ENCODE measurements at regions not wholly inside any gene's neighbourhood (a gene's known extent, or its start where the extent isn't known, plus 50 kb on each side); places are given as distances from the start of the nearest gene placed in this dataset.

DNA sequence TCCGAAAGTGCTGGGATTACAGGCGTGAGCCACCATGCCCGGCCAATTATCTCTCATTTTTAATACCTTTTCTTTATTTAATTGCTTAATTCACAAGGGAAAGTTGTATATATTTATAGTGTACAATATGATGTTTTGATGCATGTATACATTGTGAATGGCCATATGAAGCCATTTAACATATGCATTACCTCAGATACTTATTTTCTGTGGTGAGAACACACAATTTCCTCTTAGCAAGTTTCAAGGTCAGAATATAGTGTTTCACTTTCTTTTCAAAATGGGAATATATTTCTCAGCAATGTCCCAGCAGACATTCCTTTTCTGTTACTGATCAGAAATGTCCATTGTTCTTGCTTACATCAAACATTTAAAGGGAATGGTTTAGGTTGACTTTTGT lies 1596.3 kb downstream of the MAT2B start (continued):
- TF ChIP-seq, protein P1, sequence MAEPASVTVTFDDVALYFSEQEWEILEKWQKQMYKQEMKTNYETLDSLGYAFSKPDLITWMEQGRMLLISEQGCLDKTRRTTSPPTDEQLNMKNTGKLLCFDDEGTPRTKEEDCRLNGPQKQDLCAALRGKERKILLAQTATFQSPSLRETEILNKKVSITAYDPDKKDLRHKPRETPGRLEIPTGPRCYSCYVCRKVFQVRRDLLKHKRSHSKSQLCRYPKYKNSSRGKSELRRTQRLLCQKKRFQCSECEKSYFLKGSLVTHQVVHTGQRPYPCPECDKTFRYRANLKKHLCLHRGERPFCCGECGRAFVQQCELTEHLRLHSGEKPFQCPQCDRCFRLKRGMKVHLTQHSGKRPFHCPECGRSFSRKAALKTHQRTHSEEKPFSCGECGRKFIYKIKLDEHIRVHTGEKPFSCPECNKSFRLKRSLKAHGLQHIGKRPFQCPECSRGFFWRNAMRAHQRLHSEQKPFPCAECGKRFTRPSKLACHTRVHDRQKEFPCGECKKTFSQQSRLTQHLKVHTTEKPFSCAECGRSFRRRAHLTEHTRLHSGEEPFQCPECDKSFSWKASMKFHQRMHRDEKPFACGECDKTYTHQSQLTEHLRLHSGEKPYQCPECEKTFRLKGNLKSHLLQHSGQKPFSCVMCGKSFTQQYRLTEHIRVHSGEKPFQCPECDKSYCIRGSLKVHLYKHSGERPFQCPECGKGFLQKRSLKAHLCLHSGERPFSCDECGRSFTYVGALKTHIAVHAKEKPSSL (CRISPR knock-in tag; conservative IDR thresholded peaks at IDR 0.05) = no peak

DNA sequence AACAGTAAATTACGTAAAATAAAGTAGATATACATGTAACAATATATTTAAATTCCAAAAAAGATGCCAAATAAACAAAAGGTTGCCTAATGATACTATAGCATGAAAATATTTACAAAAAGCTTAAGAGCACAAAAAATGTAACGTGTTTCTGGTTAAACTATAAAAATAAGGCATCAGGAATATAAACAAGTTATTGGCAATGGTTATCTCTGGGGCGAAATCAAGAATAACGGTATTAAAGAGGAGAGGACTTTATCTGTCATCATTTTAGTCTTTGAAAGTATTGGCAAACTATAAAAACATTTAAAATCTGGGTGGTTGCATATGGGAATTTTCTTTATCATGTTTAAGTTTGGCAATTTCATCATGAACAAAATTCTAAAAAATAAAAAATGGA lies 1599.2 kb downstream of the MAT2B start:
- CTCF ChIA-PET = no interaction called here
- no peak for TF ChIP-seq MXD4 (CRISPR knock-in tag; IDR thresholded peaks at IDR 0.05; ENCODE audit: borderline replicate concordance)
- no peak for TF ChIP-seq ELF4 (CRISPR knock-in tag; IDR thresholded peaks at IDR 0.05; ENCODE audit: low read depth)
- no peak for TF ChIP-seq IRF2 (CRISPR knock-in tag; IDR thresholded peaks at IDR 0.05; ENCODE audit: borderline replicate concordance, low read depth)
- H3K4me1 Mint-ChIP-seq = no peaks in the 10 kb centered on the region
- ATAC-seq = no peak
- H3K4me3 Mint-ChIP-seq = no peak overlapping the region
- no peak overlapping the region for H3K27ac Mint-ChIP-seq
- POLR2A ChIA-PET = no interaction called here
- DNase-seq (ENCODE audit: low spot score) = no peak
- no peaks in the 10 kb centered on the region for H3K27me3 Mint-ChIP-seq (ENCODE audit: low read depth)
- peaks cover 13% of the 10 kb centered on the region for H3K36me3 Mint-ChIP-seq
- peaks cover 14% of the 10 kb centered on the region for H3K9me3 Mint-ChIP-seq

DNA sequence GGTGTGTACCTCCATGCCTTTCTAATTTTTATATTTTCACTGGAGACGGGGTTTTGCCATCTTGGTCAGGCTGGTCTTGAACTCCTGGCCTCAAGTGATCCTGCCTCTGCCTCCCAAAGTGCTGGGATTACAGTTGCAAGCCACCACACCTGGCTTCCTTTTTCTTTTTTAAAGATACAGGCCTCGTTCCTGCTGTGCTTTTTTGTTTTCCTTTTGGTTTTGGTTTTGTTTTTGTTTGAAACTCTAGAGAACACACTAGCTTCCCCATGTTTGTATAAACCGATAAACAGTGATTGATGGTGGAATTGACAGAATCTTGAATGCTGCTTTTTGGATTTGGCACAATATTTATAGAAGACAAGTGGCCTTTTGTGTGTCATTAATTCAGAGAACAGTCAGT lies 1603.4 kb downstream of the MAT2B start:
- ATAC-seq (no peak), DNase-seq (ENCODE audit: low spot score) (no peak)
- H3K9me3 Mint-ChIP-seq = no peaks in the 10 kb centered on the region
- no peaks in the 10 kb centered on the region for H3K27me3 Mint-ChIP-seq (ENCODE audit: low read depth)
- CTCF ChIA-PET = no interaction called here
- POLR2A ChIA-PET = no interaction called here
- no peaks in the 10 kb centered on the region for H3K36me3 Mint-ChIP-seq
- H3K4me3 Mint-ChIP-seq = no peak overlapping the region
- no peaks in the 10 kb centered on the region for H3K4me1 Mint-ChIP-seq
- no peak for TF ChIP-seq TEAD1 (CRISPR knock-in tag; IDR thresholded peaks at IDR 0.05)
- TF ChIP-seq, protein P2, sequence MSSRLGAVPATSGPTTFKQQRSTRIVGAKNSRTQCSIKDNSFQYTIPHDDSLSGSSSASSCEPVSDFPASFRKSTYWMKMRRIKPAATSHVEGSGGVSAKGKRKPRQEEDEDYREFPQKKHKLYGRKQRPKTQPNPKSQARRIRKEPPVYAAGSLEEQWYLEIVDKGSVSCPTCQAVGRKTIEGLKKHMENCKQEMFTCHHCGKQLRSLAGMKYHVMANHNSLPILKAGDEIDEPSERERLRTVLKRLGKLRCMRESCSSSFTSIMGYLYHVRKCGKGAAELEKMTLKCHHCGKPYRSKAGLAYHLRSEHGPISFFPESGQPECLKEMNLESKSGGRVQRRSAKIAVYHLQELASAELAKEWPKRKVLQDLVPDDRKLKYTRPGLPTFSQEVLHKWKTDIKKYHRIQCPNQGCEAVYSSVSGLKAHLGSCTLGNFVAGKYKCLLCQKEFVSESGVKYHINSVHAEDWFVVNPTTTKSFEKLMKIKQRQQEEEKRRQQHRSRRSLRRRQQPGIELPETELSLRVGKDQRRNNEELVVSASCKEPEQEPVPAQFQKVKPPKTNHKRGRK (CRISPR knock-in tag; IDR thresholded peaks at IDR 0.05; ENCODE audit: borderline replicate concordance) = no peak
- no peak overlapping the region for H3K27ac Mint-ChIP-seq

DNA sequence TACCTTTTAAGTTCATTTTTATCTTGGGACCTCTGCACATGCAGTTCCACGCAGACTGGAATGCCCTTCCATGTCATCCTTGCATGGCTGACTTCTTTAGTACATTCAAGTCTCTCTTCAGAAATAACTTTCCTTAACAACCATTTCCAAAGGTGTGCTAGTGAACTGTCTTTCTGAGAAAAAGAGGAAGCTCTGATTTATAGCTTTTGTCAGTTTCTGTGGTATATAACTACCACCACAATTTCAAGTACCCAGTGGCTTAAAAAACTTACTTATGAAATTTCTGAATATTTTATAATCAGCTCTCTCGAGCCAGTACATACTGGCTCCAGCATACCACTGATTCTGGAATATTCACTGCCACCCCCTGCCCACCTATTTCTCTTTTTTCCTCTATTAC lies 1613.8 kb downstream of the MAT2B start:
- POLR2A ChIA-PET = no interaction called here
- no peaks in the 10 kb centered on the region for H3K4me1 Mint-ChIP-seq
- CTCF ChIA-PET = no interaction called here

More for the DNA sequence above, 1613.8 kb downstream of the MAT2B start:
- H3K4me3 Mint-ChIP-seq = no peak overlapping the region
- TF ChIP-seq PRRX2 (CRISPR knock-in tag; IDR thresholded peaks at IDR 0.05) (no peak), SMAD4 (CRISPR knock-in tag; IDR thresholded peaks at IDR 0.05) (no peak), HMGA2 (CRISPR knock-in tag; IDR thresholded peaks at IDR 0.05) (no peak), ELF4 (CRISPR knock-in tag; IDR thresholded peaks at IDR 0.05; ENCODE audit: low read depth) (no peak), SMAD3 (CRISPR knock-in tag; IDR thresholded peaks at IDR 0.05; ENCODE audit: borderline replicate concordance) (no peak), ZNF671 (CRISPR knock-in tag; IDR thresholded peaks at IDR 0.05) (no peak), ESRRA (CRISPR knock-in tag; IDR thresholded peaks at IDR 0.05; ENCODE audit: borderline replicate concordance) (no peak), NR3C1 (CRISPR knock-in tag; conservative IDR thresholded peaks at IDR 0.05; ENCODE audit: low read depth) (no peak), NFYB (CRISPR knock-in tag; conservative IDR thresholded peaks at IDR 0.05; ENCODE audit: low read depth) (no peak), TP53 (CRISPR knock-in tag; IDR thresholded peaks at IDR 0.05) (no peak), RORB (CRISPR knock-in tag; IDR thresholded peaks at IDR 0.05) (no peak), ZBTB21 (CRISPR knock-in tag; IDR thresholded peaks at IDR 0.05; ENCODE audit: borderline replicate concordance) (no peak), ZNF423 (CRISPR knock-in tag; IDR thresholded peaks at IDR 0.05) (no peak)
- TF ChIP-seq, protein P3, sequence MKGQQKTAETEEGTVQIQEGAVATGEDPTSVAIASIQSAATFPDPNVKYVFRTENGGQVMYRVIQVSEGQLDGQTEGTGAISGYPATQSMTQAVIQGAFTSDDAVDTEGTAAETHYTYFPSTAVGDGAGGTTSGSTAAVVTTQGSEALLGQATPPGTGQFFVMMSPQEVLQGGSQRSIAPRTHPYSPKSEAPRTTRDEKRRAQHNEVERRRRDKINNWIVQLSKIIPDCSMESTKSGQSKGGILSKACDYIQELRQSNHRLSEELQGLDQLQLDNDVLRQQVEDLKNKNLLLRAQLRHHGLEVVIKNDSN (CRISPR knock-in tag; IDR thresholded peaks at IDR 0.05) = no peak
- TF ChIP-seq, protein P4, sequence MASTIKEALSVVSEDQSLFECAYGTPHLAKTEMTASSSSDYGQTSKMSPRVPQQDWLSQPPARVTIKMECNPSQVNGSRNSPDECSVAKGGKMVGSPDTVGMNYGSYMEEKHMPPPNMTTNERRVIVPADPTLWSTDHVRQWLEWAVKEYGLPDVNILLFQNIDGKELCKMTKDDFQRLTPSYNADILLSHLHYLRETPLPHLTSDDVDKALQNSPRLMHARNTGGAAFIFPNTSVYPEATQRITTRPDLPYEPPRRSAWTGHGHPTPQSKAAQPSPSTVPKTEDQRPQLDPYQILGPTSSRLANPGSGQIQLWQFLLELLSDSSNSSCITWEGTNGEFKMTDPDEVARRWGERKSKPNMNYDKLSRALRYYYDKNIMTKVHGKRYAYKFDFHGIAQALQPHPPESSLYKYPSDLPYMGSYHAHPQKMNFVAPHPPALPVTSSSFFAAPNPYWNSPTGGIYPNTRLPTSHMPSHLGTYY (CRISPR knock-in tag; IDR thresholded peaks at IDR 0.05) = no peak
- TF ChIP-seq, protein P5, sequence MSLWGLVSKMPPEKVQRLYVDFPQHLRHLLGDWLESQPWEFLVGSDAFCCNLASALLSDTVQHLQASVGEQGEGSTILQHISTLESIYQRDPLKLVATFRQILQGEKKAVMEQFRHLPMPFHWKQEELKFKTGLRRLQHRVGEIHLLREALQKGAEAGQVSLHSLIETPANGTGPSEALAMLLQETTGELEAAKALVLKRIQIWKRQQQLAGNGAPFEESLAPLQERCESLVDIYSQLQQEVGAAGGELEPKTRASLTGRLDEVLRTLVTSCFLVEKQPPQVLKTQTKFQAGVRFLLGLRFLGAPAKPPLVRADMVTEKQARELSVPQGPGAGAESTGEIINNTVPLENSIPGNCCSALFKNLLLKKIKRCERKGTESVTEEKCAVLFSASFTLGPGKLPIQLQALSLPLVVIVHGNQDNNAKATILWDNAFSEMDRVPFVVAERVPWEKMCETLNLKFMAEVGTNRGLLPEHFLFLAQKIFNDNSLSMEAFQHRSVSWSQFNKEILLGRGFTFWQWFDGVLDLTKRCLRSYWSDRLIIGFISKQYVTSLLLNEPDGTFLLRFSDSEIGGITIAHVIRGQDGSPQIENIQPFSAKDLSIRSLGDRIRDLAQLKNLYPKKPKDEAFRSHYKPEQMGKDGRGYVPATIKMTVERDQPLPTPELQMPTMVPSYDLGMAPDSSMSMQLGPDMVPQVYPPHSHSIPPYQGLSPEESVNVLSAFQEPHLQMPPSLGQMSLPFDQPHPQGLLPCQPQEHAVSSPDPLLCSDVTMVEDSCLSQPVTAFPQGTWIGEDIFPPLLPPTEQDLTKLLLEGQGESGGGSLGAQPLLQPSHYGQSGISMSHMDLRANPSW (CRISPR knock-in tag; conservative IDR thresholded peaks at IDR 0.05; ENCODE audit: low read depth) = no peak
- TF ChIP-seq, protein P6, sequence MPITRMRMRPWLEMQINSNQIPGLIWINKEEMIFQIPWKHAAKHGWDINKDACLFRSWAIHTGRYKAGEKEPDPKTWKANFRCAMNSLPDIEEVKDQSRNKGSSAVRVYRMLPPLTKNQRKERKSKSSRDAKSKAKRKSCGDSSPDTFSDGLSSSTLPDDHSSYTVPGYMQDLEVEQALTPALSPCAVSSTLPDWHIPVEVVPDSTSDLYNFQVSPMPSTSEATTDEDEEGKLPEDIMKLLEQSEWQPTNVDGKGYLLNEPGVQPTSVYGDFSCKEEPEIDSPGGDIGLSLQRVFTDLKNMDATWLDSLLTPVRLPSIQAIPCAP (CRISPR knock-in tag; IDR thresholded peaks at IDR 0.05) = no peak
- DNase-seq (ENCODE audit: low spot score) (no peak), ATAC-seq (no peak)
- peaks cover 5% of the 10 kb centered on the region; the same call in 1 of the 2 replicates for H3K36me3 Mint-ChIP-seq
- H3K27ac Mint-ChIP-seq = no peak overlapping the region
- peaks cover 8% of the 10 kb centered on the region for H3K9me3 Mint-ChIP-seq
- no peaks in the 10 kb centered on the region for H3K27me3 Mint-ChIP-seq (ENCODE audit: low read depth)
